Upper lobe of left lung (tissue), 6 donors: ENCODE measurements at regions not wholly inside any gene's neighbourhood (a gene's known extent, or its start where the extent isn't known, plus 50 kb on each side); places are given as distances from the start of the nearest gene placed in this dataset.

Experiments
- ATAC-seq, 2 donors: fragments of 200-7000 bp; cut with Tn5 transposase; one replicate each; pipeline ENCODE4 v1.9.1; 2022; ENCODE audit warnings: mild to moderate bottlenecking in 2 of 2, moderate library complexity in 2 of 2; ENCODE audit not compliant: low FRiP score in 2 of 2
- DNase-seq, 2 donors: peaks; one replicate each; pipeline ENCODE4 v3.0.0-alpha.2; 2019 to 2020
- H3K27ac ChIP-seq, 4 donors: fragments of 200-600 bp; sonication (generic); one replicate each; pipeline ENCODE4 v1.5.1; 2016 to 2019
- H3K27me3 ChIP-seq, 4 donors: fragments of 200-600 bp; sonication (generic); one replicate each; pipeline ENCODE4 v1.5.1; 2017 to 2019
- H3K36me3 ChIP-seq, 4 donors: fragments of 200-600 bp; sonication (generic); one replicate each; pipeline ENCODE4 v1.5.1; 2016 to 2019
- H3K4me1 ChIP-seq, 4 donors: fragments of 200-600 bp; sonication (generic); one replicate each; pipeline ENCODE4 v1.5.1; 2018 to 2019
- H3K4me3 ChIP-seq, 4 donors: fragments of 200-600 bp; sonication (generic); one replicate each; pipeline ENCODE4 v1.5.1; 2017 to 2019; ENCODE audit warnings: mild to moderate bottlenecking in 2 of 4, moderate library complexity in 1 of 4
- H3K9me3 ChIP-seq, 4 donors: fragments of 200-600 bp; sonication (generic); one replicate each; pipeline ENCODE4 v1.5.1; 2018 to 2019
- EP300 ChIP-seq, 4 donors: sonication (generic); formaldehyde crosslinking; IDR thresholded peaks; one replicate each; pipeline ENCODE4 v1.5.1; 2017; ENCODE audit warnings: antibody characterized with exemption in 4 of 4, control low read depth in 2 of 4
- POLR2A ChIP-seq, 4 donors: fragments of 450-650 bp; IDR thresholded peaks; one replicate each; pipeline ENCODE4 v1.5.1; 2016 to 2017; ENCODE audit warnings: antibody characterized with exemption in 4 of 4, mild to moderate bottlenecking in 2 of 4
- POLR2AphosphoS5 ChIP-seq, 2 donors: sonication (generic); formaldehyde crosslinking; IDR thresholded peaks; one replicate each; pipeline ENCODE4 v1.5.1; 2017; ENCODE audit warnings: antibody characterized with exemption in 2 of 2
- WGBS, 2 donors: methylation state at CpG; one replicate each; pipeline ENCODE4 v1.1.5; 2017 to 2018; 5-methylcytosine and 5-hydroxymethylcytosine counted together
- TF ChIP-seq, protein P1 (sequence below), 6 experiments: fragments of 450-650 bp in 4 of 6; fragments of 200-600 bp in 2 of 6; sonication (generic) in 2 of 6; IDR thresholded peaks; one replicate each; pipeline ENCODE4 v1.5.1; 2016 to 2019; ENCODE audit warnings: antibody characterized with exemption in 6 of 6
- donor health status: DM: no; HTN: no; CAD: no; lungs with moderate emphysema.
- donor health status: DM: no; HTN: yes; CAD: no; lungs with severe emphysema.

DNA sequence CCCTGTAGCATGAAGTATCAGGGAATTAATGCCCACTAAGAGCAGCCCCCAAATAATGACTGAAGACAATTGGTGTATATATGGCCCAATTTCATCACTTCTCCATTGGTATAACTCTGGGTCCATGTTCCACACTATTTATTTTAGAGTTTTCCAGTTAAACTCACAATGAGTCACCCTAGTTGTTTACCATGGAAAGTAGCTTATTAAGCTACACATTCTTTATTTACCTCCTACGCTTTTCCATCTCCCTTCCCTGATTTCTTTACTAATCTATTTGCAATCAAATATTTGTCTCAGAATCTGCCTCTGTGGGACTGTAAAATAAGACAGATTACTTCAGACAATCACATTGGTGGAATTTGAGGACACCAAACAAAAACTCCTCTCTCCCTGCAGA lies 655.6 kb downstream of the SORCS1 start:
- Histone ChIP-seq H3K4me1 (no peaks in the 10 kb centered on the region), H3K27ac (no peak overlapping the region), H3K4me3 (no peak overlapping the region), H3K36me3 (no peaks in the 10 kb centered on the region), H3K9me3 (no peaks in the 10 kb centered on the region), H3K27me3 (no peaks in the 10 kb centered on the region)
- DNase-seq (no peak), ATAC-seq (no peak)
- TF ChIP-seq POLR2A (IDR thresholded peaks at IDR 0.05): no peak
- no peak for TF ChIP-seq EP300 (IDR thresholded peaks at IDR 0.05)
- TF ChIP-seq, protein P1, sequence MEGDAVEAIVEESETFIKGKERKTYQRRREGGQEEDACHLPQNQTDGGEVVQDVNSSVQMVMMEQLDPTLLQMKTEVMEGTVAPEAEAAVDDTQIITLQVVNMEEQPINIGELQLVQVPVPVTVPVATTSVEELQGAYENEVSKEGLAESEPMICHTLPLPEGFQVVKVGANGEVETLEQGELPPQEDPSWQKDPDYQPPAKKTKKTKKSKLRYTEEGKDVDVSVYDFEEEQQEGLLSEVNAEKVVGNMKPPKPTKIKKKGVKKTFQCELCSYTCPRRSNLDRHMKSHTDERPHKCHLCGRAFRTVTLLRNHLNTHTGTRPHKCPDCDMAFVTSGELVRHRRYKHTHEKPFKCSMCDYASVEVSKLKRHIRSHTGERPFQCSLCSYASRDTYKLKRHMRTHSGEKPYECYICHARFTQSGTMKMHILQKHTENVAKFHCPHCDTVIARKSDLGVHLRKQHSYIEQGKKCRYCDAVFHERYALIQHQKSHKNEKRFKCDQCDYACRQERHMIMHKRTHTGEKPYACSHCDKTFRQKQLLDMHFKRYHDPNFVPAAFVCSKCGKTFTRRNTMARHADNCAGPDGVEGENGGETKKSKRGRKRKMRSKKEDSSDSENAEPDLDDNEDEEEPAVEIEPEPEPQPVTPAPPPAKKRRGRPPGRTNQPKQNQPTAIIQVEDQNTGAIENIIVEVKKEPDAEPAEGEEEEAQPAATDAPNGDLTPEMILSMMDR (IDR thresholded peaks at IDR 0.05): no peak
- TF ChIP-seq POLR2AphosphoS5 (IDR thresholded peaks at IDR 0.05): no peak
- WGBS, 2 donors: 86 to 92% methylated on average over 1 of the region's 1 CpG

DNA sequence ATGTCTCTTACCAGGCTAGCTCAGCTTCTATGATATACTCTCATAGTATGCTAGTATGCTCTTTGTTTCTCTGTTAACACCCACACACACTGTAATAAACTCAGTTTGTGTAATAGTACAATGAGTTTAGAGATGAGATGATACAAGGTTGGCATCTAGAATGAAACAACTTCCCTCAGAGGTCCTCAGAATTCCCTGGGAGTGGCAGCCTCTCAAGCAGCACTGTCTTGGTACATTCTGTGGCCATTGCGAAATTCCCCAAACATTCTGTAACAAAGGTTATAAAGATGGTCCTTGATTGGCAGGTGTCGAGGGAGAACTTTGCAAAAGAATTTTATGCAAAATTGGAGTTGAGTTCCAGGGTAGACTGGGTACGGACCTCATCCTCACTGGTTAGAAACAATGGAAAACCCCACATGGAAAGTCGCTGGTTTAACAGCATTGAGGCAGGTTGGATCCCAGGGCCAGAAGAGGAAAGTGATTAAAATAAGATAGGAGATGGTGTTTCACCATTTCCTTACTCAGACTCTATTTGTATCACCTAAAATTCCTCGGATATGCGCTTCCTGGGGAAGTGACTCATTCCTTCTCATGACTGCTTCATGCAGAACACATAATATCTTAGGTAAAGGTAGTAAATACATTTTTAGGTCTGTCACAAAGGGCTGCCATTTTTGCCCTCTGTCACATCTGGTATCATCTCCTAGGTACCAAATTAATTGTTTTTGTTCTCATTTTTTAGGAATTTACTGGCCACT lies 657.8 kb downstream of the SORCS1 start:
- ATAC-seq: no peak
- no peaks in the 10 kb centered on the region for H3K36me3 ChIP-seq
- no peak for DNase-seq
- no peaks in the 10 kb centered on the region for H3K9me3 ChIP-seq
- no peak overlapping the region for H3K4me3 ChIP-seq
- no peak for TF ChIP-seq POLR2A (IDR thresholded peaks at IDR 0.05)
- TF ChIP-seq EP300 (IDR thresholded peaks at IDR 0.05): no peak
- TF ChIP-seq, protein P1 (IDR thresholded peaks at IDR 0.05): no peak
- TF ChIP-seq POLR2AphosphoS5 (IDR thresholded peaks at IDR 0.05): no peak
- H3K4me1 ChIP-seq: no peaks in the 10 kb centered on the region
- H3K27ac ChIP-seq: no peak overlapping the region
- WGBS, 2 donors: 77 to 80% methylated on average over 6 of the region's 6 CpGs
- no peaks in the 10 kb centered on the region for H3K27me3 ChIP-seq

DNA sequence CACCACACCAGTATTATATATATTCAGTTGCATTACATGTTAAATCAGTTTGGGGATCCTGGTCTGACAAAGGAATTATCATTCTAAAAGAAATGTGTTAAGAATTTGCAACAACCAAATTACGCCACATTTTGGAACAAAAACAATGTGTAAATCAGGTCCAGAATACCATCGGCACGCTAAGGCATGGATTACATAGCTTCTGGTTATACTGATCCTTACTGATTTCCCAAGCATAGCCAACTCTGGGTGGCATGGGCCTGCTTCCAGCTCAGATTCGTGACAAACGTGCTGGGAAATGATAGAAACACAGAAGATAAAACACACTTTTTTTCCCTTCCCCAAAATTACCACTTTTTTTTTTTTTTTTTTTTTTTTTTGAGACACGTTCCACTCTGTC lies 660.0 kb downstream of the SORCS1 start:
- DNase-seq (no peak), ATAC-seq (no peak)
- Histone ChIP-seq H3K9me3 (no peaks in the 10 kb centered on the region), H3K36me3 (no peaks in the 10 kb centered on the region), H3K4me1 (no peaks in the 10 kb centered on the region), H3K27me3 (no peaks in the 10 kb centered on the region), H3K4me3 (no peak overlapping the region), H3K27ac (no peak overlapping the region)
- TF ChIP-seq POLR2A (IDR thresholded peaks at IDR 0.05): no peak
- no peak for TF ChIP-seq EP300 (IDR thresholded peaks at IDR 0.05)
- TF ChIP-seq POLR2AphosphoS5 (IDR thresholded peaks at IDR 0.05): no peak
- TF ChIP-seq, protein P1 (IDR thresholded peaks at IDR 0.05): no peak
- 75 to 83% methylated on average over 6 of the region's 6 CpGs for WGBS, 2 donors

DNA sequence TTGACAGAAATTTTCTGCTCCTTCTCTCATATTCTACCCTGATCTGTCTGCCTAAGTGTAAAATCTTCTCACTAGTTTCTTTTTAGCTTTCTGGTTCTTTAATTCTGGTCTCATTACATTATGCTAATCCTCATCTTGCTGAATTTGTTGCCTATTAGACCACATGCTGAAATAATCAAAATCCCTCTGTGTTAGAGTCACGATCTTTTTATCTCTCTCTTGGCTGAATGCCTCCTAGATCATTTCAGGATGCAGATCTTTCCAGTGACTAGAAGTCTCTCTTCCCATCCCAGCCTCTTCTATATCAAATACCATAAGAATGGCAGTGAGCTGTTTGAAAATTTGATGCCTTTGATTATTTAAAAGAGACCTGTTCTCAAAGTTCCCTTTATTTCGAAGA lies 661.9 kb downstream of the SORCS1 start:
- ATAC-seq: no peak
- Histone ChIP-seq H3K9me3 (no peaks in the 10 kb centered on the region), H3K27me3 (no peaks in the 10 kb centered on the region), H3K36me3 (no peaks in the 10 kb centered on the region), H3K4me3 (no peak overlapping the region), H3K27ac (no peak overlapping the region), H3K4me1 (no peaks in the 10 kb centered on the region)
- no peak for TF ChIP-seq EP300 (IDR thresholded peaks at IDR 0.05)
- TF ChIP-seq POLR2A (IDR thresholded peaks at IDR 0.05): no peak
- TF ChIP-seq, protein P1 (IDR thresholded peaks at IDR 0.05): no peak
- no peak for TF ChIP-seq POLR2AphosphoS5 (IDR thresholded peaks at IDR 0.05)
- 65 to 70% methylated on average over 2 of the region's 2 CpGs for WGBS, 2 donors
- DNase-seq: no peak

DNA sequence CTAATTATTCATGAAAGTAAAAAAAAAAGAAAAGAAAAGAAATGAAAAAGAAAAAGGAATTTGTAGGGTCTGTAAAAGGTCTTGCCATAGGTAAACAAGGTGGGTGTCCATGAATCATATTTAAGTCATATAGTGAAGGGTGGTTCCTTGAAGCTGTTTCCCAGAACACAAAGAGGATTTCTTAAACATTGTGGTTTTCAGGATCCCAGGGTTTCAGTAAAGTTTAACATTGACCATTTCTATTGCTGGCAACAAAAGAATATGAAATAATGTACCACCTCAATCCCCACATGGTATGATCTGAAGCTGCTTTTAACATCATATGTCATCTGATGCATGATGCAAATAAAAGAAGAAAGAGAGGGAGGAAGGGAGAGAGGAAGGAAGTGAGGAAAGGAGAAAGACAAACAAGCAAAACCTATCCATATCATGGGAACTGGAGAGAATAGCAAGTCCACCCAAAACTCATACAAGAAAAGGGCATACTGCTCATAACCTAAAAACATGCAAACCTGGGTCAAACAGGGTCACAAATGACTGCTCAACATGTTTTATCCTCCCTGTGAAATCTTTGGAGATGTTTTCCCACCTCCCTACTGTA lies 663.5 kb downstream of the SORCS1 start:
- ATAC-seq (no peak), DNase-seq (no peak)
- no peaks in the 10 kb centered on the region for H3K4me1 ChIP-seq
- no peaks in the 10 kb centered on the region for H3K36me3 ChIP-seq
- H3K9me3 ChIP-seq: no peaks in the 10 kb centered on the region
- H3K4me3 ChIP-seq: no peak overlapping the region
- H3K27me3 ChIP-seq: no peaks in the 10 kb centered on the region
- TF ChIP-seq POLR2A (IDR thresholded peaks at IDR 0.05) (no peak), POLR2AphosphoS5 (IDR thresholded peaks at IDR 0.05) (no peak)
- TF ChIP-seq, protein P1 (IDR thresholded peaks at IDR 0.05): no peak
- no peak overlapping the region for H3K27ac ChIP-seq
